Peyer's patch (tissue), 4 donors: ENCODE measurements at regions not wholly inside any gene's neighbourhood (a gene's known extent, or its start where the extent isn't known, plus 50 kb on each side); places are given as distances from the start of the nearest gene placed in this dataset.
"Not testable (repeated sequence)": the region's sequence is repeated elsewhere in the genome, so short reads cannot be mapped to it uniquely, and the experiment has no call there.

Source experiments
- DNase-seq, 3 donors: peaks; one replicate each; pipeline ENCODE4 v3.0.0-alpha.2; 2017 to 2019
- H3K27ac ChIP-seq, 4 donors: fragments of 200-600 bp; sonication (generic); one replicate each; pipeline ENCODE4 v1.5.1; 2016 to 2019
- H3K27me3 ChIP-seq, 2 donors: fragments of 200-600 bp; sonication (generic); one replicate each; pipeline ENCODE4 v1.5.1; 2019
- H3K36me3 ChIP-seq, 3 donors: fragments of 200-600 bp; sonication (generic); one replicate each; pipeline ENCODE4 v1.5.1; 2016 to 2019
- H3K4me1 ChIP-seq, 4 donors: fragments of 200-600 bp; sonication (generic); one replicate each; pipeline ENCODE4 v1.5.1; 2016 to 2019
- H3K4me3 ChIP-seq, 4 donors: fragments of 200-600 bp; sonication (generic); 1 replicate in 3 of 4; 2 replicates in 1 of 4; pipeline ENCODE4 v1.5.1; 2016 to 2019; ENCODE audit warnings: mild to moderate bottlenecking in 1 of 4
- H3K9me3 ChIP-seq, 4 donors: fragments of 200-600 bp; sonication (generic); one replicate each; pipeline ENCODE4 v1.5.1; 2016 to 2019; ENCODE audit warnings: mild to moderate bottlenecking in 1 of 4
- CTCF ChIP-seq, 6 experiments: fragments of 450-650 bp in 4 of 6; fragments of 200-600 bp in 2 of 6; sonication (generic) in 1 of 6; IDR thresholded peaks; one replicate each; pipeline ENCODE4 v1.5.1; 2017 to 2019; ENCODE audit warnings: antibody characterized with exemption in 6 of 6, mild to moderate bottlenecking in 3 of 6, moderate library complexity in 1 of 6
- POLR2A ChIP-seq, 2 donors: fragments of 450-650 bp; IDR thresholded peaks; one replicate each; pipeline ENCODE4 v1.5.1; 2017; ENCODE audit warnings: antibody characterized with exemption in 2 of 2, mild to moderate bottlenecking in 2 of 2, moderate library complexity in 2 of 2

- DNase-seq, result no peak
- Histone ChIP-seq H3K9me3 (no peaks in the 10 kb centered on the region), H3K4me3 (no peak overlapping the region), H3K27me3 (no peaks in the 10 kb centered on the region), H3K27ac (no peak overlapping the region), H3K4me1 (no peaks in the 10 kb centered on the region), H3K36me3 (no peaks in the 10 kb centered on the region)
- TF ChIP-seq CTCF (IDR thresholded peaks at IDR 0.05), result no peak
- TF ChIP-seq POLR2A (IDR thresholded peaks at IDR 0.05), result no peak
Observed at GRCh38 chr3:154829929-154830328, 250.2 kb upstream of the MME start.

GRCh38 chr3:154819491-154819890 is 260.6 kb upstream of the MME start:
- H3K9me3 ChIP-seq, result no peaks in the 10 kb centered on the region
- H3K27ac ChIP-seq, result no peak overlapping the region
- no peaks in the 10 kb centered on the region for H3K4me1 ChIP-seq
- H3K4me3 ChIP-seq, result no peak overlapping the region
- H3K36me3 ChIP-seq, result no peaks in the 10 kb centered on the region
- TF ChIP-seq CTCF (IDR thresholded peaks at IDR 0.05) (no peak), POLR2A (IDR thresholded peaks at IDR 0.05) (no peak)
- H3K27me3 ChIP-seq, result no peaks in the 10 kb centered on the region
- DNase-seq, result no peak

GRCh38 chr3:154818676-154819255 is 261.4 kb upstream of the MME start:
- H3K27ac ChIP-seq, result no peak overlapping the region
- no peaks in the 10 kb centered on the region for H3K27me3 ChIP-seq
- H3K4me3 ChIP-seq, result no peak overlapping the region
- no peak for DNase-seq
- no peaks in the 10 kb centered on the region for H3K9me3 ChIP-seq
- no peaks in the 10 kb centered on the region for H3K36me3 ChIP-seq
- no peaks in the 10 kb centered on the region for H3K4me1 ChIP-seq
- TF ChIP-seq POLR2A (IDR thresholded peaks at IDR 0.05), result no peak
- TF ChIP-seq CTCF (IDR thresholded peaks at IDR 0.05), result no peak

- H3K4me1 ChIP-seq, H3K9me3 ChIP-seq, H3K4me3 ChIP-seq, H3K36me3 ChIP-seq, H3K27ac ChIP-seq, DNase-seq, H3K27me3 ChIP-seq: not testable (repeated sequence)
Observed at GRCh38 chr3:154810017-154810416, 270.1 kb upstream of the MME start.

- H3K9me3 ChIP-seq, result no peaks in the 10 kb centered on the region
- TF ChIP-seq POLR2A (IDR thresholded peaks at IDR 0.05) (no peak), CTCF (IDR thresholded peaks at IDR 0.05) (no peak)
- H3K4me3 ChIP-seq, result no peak overlapping the region
- no peaks in the 10 kb centered on the region for H3K4me1 ChIP-seq
- no peak overlapping the region for H3K27ac ChIP-seq
- no peaks in the 10 kb centered on the region for H3K36me3 ChIP-seq
- H3K27me3 ChIP-seq, result no peaks in the 10 kb centered on the region
- DNase-seq, result no peak
Observed at GRCh38 chr3:154801729-154802128, 278.4 kb upstream of the MME start.

- Histone ChIP-seq H3K9me3 (no peaks in the 10 kb centered on the region), H3K36me3 (no peaks in the 10 kb centered on the region), H3K4me1 (no peaks in the 10 kb centered on the region), H3K27me3 (no peaks in the 10 kb centered on the region), H3K4me3 (no peak overlapping the region), H3K27ac (no peak overlapping the region)
- TF ChIP-seq POLR2A (IDR thresholded peaks at IDR 0.05) (no peak), CTCF (IDR thresholded peaks at IDR 0.05) (no peak)
- no peak for DNase-seq
Observed at GRCh38 chr3:154799800-154800199, 280.3 kb upstream of the MME start.
